IPS-NIHi7 (cell line): ENCODE measurements at regions not wholly inside any gene's neighbourhood (a gene's known extent, or its start where the extent isn't known, plus 50 kb on each side); places are given as distances from the start of the nearest gene placed in this dataset.
A peak's percentile ranks its signal among the peaks of the same experiment; 100 is the strongest.
"Not testable (repeated sequence)": the region's sequence is repeated elsewhere in the genome, so short reads cannot be mapped to it uniquely, and the experiment has no call there.

Experiments used
- DNase-seq: peaks from one replicate; pipeline ENCODE4 v3.0.0; 2012; ENCODE audit warnings: mixed read lengths; ENCODE audit errors: extremely low spot score

GRCh38 chr17:33942414-33942813, 312.7 kb upstream of the CCL2 start:
- DNase-seq, result no peak

GRCh38 chr17:33944412-33944811, 310.7 kb upstream of the CCL2 start:
- DNase-seq, result no peak

- no peak for DNase-seq
These were observed 310.3 kb upstream of the CCL2 start for GRCh38 chr17:33944826-33945225.

- DNase-seq, result peak; percentile 34
These were observed 309.2 kb upstream of the CCL2 start for GRCh38 chr17:33945646-33946546.

- DNase-seq, result no peak
These were observed 307.3 kb upstream of the CCL2 start for GRCh38 chr17:33947762-33948161.

GRCh38 chr17:33948309-33948708, 306.8 kb upstream of the CCL2 start:
- DNase-seq, result no peak

GRCh38 chr17:33949100-33949499, 306.0 kb upstream of the CCL2 start:
- peak; percentile 81 for DNase-seq

GRCh38 chr17:33950061-33950460, 305.0 kb upstream of the CCL2 start:
- no peak for DNase-seq

GRCh38 chr17:33952425-33952824, 302.7 kb upstream of the CCL2 start:
- no peak for DNase-seq

- no peak for DNase-seq
These were observed 300.5 kb upstream of the CCL2 start for GRCh38 chr17:33954597-33954996.

GRCh38 chr17:33955461-33955860, 299.6 kb upstream of the CCL2 start:
- DNase-seq, result peak; percentile 44

- not testable (repeated sequence) for DNase-seq
These were observed 296.0 kb upstream of the CCL2 start for GRCh38 chr17:33959098-33959497.

GRCh38 chr17:33962857-33963655, 292.0 kb upstream of the CCL2 start:
- no peak for DNase-seq

GRCh38 chr17:33964344-33964979, 290.6 kb upstream of the CCL2 start:
- DNase-seq, result peak; percentile 52

GRCh38 chr17:33966410-33967059, 288.6 kb upstream of the CCL2 start:
- DNase-seq, result no peak

- no peak for DNase-seq
These were observed 287.3 kb upstream of the CCL2 start for GRCh38 chr17:33967608-33968349.

GRCh38 chr17:33968350-33969044, 286.6 kb upstream of the CCL2 start:
- peak; percentile 22 for DNase-seq

- DNase-seq, result no peak
These were observed 284.8 kb upstream of the CCL2 start for GRCh38 chr17:33970279-33970678.

GRCh38 chr17:33972763-33973162, 282.3 kb upstream of the CCL2 start:
- DNase-seq, result no peak

GRCh38 chr17:33973491-33973890, 281.6 kb upstream of the CCL2 start:
- no peak for DNase-seq
